Neural crest cell (in vitro differentiated cells): ENCODE measurements at regions not wholly inside any gene's neighbourhood (a gene's known extent, or its start where the extent isn't known, plus 50 kb on each side); places are given as distances from the start of the nearest gene placed in this dataset.

ENCODE experiments used
- DNase-seq: peaks from one replicate; pipeline ENCODE4 v3.0.0; 2021; ENCODE audit warnings: low read depth, mixed read lengths, low spot score
- H3K27ac Mint-ChIP-seq: one replicate; pipeline ENCODE4 v1.8.0; 2021; ENCODE audit warnings: mild to moderate bottlenecking, mixed read lengths; ENCODE audit not compliant: unreplicated experiment
- H3K27me3 Mint-ChIP-seq: 2 replicates; pipeline ENCODE4 v1.8.0; 2021; ENCODE audit warnings: low read depth, mild to moderate bottlenecking, mixed read lengths
- H3K36me3 Mint-ChIP-seq: 2 replicates; pipeline ENCODE4 v1.8.0; 2021; ENCODE audit warnings: low read depth, mild to moderate bottlenecking, mixed read lengths
- H3K4me1 Mint-ChIP-seq: 2 replicates; pipeline ENCODE4 v1.8.0; 2021; ENCODE audit warnings: mixed read lengths
- H3K4me3 Mint-ChIP-seq: one replicate; pipeline ENCODE4 v1.8.0; 2021; ENCODE audit warnings: mild to moderate bottlenecking, mixed read lengths
- H3K9me3 Mint-ChIP-seq: 2 replicates; pipeline ENCODE4 v1.8.0; 2021; ENCODE audit warnings: mixed read lengths
- TF ChIP-seq, protein P1 (sequence below): fragments of 200-600 bp; sonication (generic); conservative IDR thresholded peaks from 2 replicates; pipeline ENCODE4 v1.5.0; 2021; ENCODE audit warnings: antibody characterized with exemption, mild to moderate bottlenecking

DNA sequence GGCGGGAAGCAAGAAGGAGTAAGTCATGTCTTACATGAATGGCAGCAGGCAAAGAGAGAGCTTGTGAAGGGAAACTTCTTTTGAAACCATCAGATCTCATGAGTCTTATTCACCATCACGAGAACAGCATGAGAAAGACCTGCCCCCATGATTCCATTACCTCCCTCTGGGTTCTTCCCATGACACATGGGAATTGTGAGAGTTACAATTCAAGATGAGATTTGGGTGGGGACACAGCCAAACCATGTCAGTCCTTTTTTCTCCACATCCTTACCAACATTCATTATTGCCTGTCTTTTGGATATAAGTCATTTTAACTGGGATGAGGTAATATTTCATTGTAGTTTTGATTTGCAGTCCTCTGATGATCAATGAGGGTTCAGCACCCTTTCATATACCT, 81.0 kb downstream of the DIRAS3 start:
- TF ChIP-seq, protein P1, sequence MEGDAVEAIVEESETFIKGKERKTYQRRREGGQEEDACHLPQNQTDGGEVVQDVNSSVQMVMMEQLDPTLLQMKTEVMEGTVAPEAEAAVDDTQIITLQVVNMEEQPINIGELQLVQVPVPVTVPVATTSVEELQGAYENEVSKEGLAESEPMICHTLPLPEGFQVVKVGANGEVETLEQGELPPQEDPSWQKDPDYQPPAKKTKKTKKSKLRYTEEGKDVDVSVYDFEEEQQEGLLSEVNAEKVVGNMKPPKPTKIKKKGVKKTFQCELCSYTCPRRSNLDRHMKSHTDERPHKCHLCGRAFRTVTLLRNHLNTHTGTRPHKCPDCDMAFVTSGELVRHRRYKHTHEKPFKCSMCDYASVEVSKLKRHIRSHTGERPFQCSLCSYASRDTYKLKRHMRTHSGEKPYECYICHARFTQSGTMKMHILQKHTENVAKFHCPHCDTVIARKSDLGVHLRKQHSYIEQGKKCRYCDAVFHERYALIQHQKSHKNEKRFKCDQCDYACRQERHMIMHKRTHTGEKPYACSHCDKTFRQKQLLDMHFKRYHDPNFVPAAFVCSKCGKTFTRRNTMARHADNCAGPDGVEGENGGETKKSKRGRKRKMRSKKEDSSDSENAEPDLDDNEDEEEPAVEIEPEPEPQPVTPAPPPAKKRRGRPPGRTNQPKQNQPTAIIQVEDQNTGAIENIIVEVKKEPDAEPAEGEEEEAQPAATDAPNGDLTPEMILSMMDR: no peak
- no peak for DNase-seq
- Mint-ChIP-seq H3K27ac (no peak overlapping the region), H3K9me3 (peaks cover 4% of the 10 kb centered on the region), H3K27me3 (no peaks in the 10 kb centered on the region), H3K4me3 (no peak overlapping the region), H3K4me1 (peaks cover 4% of the 10 kb centered on the region), H3K36me3 (no peaks in the 10 kb centered on the region)

GRCh38 chr1:67966666-67967009, 83.8 kb downstream of the DIRAS3 start:
- H3K4me3 Mint-ChIP-seq: no peak overlapping the region

DNA sequence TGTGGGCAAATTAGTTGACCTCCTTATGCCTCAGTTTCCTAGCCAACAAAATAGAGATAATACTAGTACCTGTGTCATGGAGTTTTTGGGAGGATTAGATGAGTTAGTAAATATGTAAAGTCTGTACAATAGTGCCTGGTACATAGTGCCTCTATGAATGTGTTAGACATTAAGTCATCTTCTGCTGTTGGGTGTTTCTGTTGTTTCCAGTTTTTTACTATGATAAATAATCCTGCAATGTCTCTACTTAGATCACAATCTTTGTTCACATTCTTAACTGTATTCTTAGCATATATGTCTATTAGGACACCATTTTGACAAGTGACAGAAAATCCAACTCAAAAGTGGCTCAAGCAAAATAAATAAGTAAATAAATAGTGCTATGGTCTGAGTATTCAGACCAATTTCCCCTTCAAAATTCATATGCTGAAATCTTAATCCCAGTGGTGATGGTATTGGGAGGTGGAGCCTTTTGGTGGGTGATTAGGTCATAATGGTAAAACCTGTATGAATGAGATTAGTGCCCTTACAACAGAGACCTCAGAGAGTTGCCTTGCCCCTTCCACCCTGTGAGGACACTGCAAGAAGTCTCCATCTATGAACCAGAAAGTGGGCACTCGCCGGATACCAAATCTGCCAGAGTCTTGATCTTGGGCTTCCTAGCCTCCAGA, 84.3 kb downstream of the DIRAS3 start:
- peaks cover 4% of the 10 kb centered on the region for H3K36me3 Mint-ChIP-seq
- H3K27ac Mint-ChIP-seq: no peak overlapping the region
- peaks cover 4% of the 10 kb centered on the region for H3K4me1 Mint-ChIP-seq
- H3K4me3 Mint-ChIP-seq: no peak overlapping the region
- no peaks in the 10 kb centered on the region for H3K27me3 Mint-ChIP-seq
- H3K9me3 Mint-ChIP-seq: peaks cover 4% of the 10 kb centered on the region
- DNase-seq: no peak
- TF ChIP-seq, protein P1: no peak

More at GRCh38 chr1:67966666-67967009, 83.8 kb downstream of the DIRAS3 start:
- DNase-seq: no peak
- Mint-ChIP-seq H3K4me1 (peaks cover 4% of the 10 kb centered on the region), H3K36me3 (peaks cover 4% of the 10 kb centered on the region), H3K9me3 (peaks cover 4% of the 10 kb centered on the region), H3K27me3 (no peaks in the 10 kb centered on the region), H3K27ac (no peak overlapping the region)
- TF ChIP-seq, protein P1: no peak

- no peak for DNase-seq
- Mint-ChIP-seq H3K27me3 (no peaks in the 10 kb centered on the region), H3K9me3 (no peaks in the 10 kb centered on the region), H3K36me3 (peaks cover 4% of the 10 kb centered on the region), H3K27ac (no peak overlapping the region), H3K4me1 (peaks cover 4% of the 10 kb centered on the region), H3K4me3 (no peak overlapping the region)
- TF ChIP-seq, protein P1: no peak
Measured at GRCh38 chr1:67963263-67963662, 87.2 kb downstream of the DIRAS3 start.

- DNase-seq: no peak
- H3K4me3 Mint-ChIP-seq: no peak overlapping the region
- no peaks in the 10 kb centered on the region for H3K9me3 Mint-ChIP-seq
- no peak overlapping the region for H3K27ac Mint-ChIP-seq
- H3K36me3 Mint-ChIP-seq: peaks cover 4% of the 10 kb centered on the region
- peaks cover 4% of the 10 kb centered on the region for H3K4me1 Mint-ChIP-seq
- H3K27me3 Mint-ChIP-seq: no peaks in the 10 kb centered on the region
- TF ChIP-seq, protein P1: no peak
Measured at GRCh38 chr1:67960766-67961165, 89.7 kb downstream of the DIRAS3 start.
